ENCODE measurements at regions not wholly inside any gene's neighbourhood (a gene's known extent, or its start where the extent isn't known, plus 50 kb on each side); places are given as distances from the start of the nearest gene placed in this dataset.

GRCh38 chr9:73996844-73997243, 500.3 kb upstream of the RORB start:
- Histone ChIP-seq H3K4me1 (ENCODE audit: control insufficient read depth in 2 of 2, insufficient read depth in 2 of 2, low read length in 2 of 2) (no peaks in the 10 kb centered on the region), H3K4me3 (ENCODE audit: control extremely low read depth in 1 of 5, extremely low read depth in 1 of 5, insufficient read depth in 1 of 5, low read depth in 2 of 5, low read length in 4 of 5) (no peak overlapping the region), H3K9me3 (ENCODE audit: control extremely low read depth in 1 of 3, control insufficient read depth in 2 of 3, insufficient read depth in 1 of 3, low read length in 2 of 3) (no peaks in the 10 kb centered on the region), H3K4me2 (replicated peaks; ENCODE audit: low read depth, low read length, poor library complexity, severe bottlenecking) (no peak overlapping the region), H2AFZ (ENCODE audit: insufficient read depth, low read depth, low read length, poor library complexity, severe bottlenecking) (no peak overlapping the region), H3K9ac (ENCODE audit: low read length) (no peak overlapping the region), H3K79me2 (ENCODE audit: control insufficient read depth, insufficient read depth, low read length) (no peaks in the 10 kb centered on the region), H3K27ac (ENCODE audit: low read length in 2 of 2) (no peak overlapping the region), H4K20me1 (ENCODE audit: control insufficient read depth, insufficient read depth, low read length, poor library complexity, severe bottlenecking) (no peaks in the 10 kb centered on the region), H3K27me3 (replicated peaks in 1 of 4; ENCODE audit: control extremely low read depth in 1 of 4, control insufficient read depth in 3 of 4, insufficient read depth in 4 of 4, low read length in 3 of 4) (no peaks in the 10 kb centered on the region), H3K36me3 (replicated peaks in 1 of 2; ENCODE audit: control extremely low read depth in 1 of 2, control insufficient read depth in 1 of 2, extremely low read depth in 1 of 2, insufficient read depth in 2 of 2, low read length in 1 of 2) (no peaks in the 10 kb centered on the region)
- no peak overlapping the region for H3K27ac Mint-ChIP-seq
- H3K4me3 Mint-ChIP-seq = no peak overlapping the region
- WGBS (ENCODE audit: insufficient coverage) = no CpG with 5 or more reads among the region's 1 CpG
- intact Hi-C loops (cut with micrococcal nuclease) = no loop called here
- TF ChIP-seq EZH2 (IDR thresholded peaks at IDR 0.05; ENCODE audit: borderline replicate concordance, insufficient read depth, low read depth, low read length, poor library complexity, severe bottlenecking) (no peak), CTCF (IDR thresholded peaks at IDR 0.05) (no peak)
- H3K4me1 Mint-ChIP-seq = no peaks in the 10 kb centered on the region
- CTCF ChIA-PET = no interaction called here
- H3K27me3 Mint-ChIP-seq = no peaks in the 10 kb centered on the region
- no peaks in the 10 kb centered on the region for H3K9me3 Mint-ChIP-seq (ENCODE audit: insufficient read depth)
- POLR2A ChIA-PET = no interaction called here
- DNase-seq = no peak
- ATAC-seq (ENCODE audit: low read depth) = no peak

GRCh38 chr9:74001382-74001781, 495.8 kb upstream of the RORB start:
- CTCF ChIA-PET = no interaction called here
- no peak overlapping the region for H3K4me3 ChIP-seq (ENCODE audit: control extremely low read depth in 1 of 5, extremely low read depth in 1 of 5, insufficient read depth in 1 of 5, low read depth in 2 of 5, low read length in 4 of 5)
- no peak overlapping the region for H3K4me2 ChIP-seq (replicated peaks; ENCODE audit: low read depth, low read length, poor library complexity, severe bottlenecking)
- H4K20me1 ChIP-seq (ENCODE audit: control insufficient read depth, insufficient read depth, low read length, poor library complexity, severe bottlenecking) = no peaks in the 10 kb centered on the region
- no peak overlapping the region for H3K27ac ChIP-seq (ENCODE audit: low read length in 2 of 2)
- intact Hi-C loops (cut with micrococcal nuclease) = no loop called here
- no peak for ATAC-seq (ENCODE audit: low read depth)
- no peak for TF ChIP-seq CTCF (IDR thresholded peaks at IDR 0.05)
- no peak for TF ChIP-seq EZH2 (IDR thresholded peaks at IDR 0.05; ENCODE audit: borderline replicate concordance, insufficient read depth, low read depth, low read length, poor library complexity, severe bottlenecking)
- no peak for DNase-seq
- Mint-ChIP-seq H3K27ac (no peak overlapping the region), H3K4me1 (no peaks in the 10 kb centered on the region), H3K27me3 (no peaks in the 10 kb centered on the region), H3K4me3 (no peak overlapping the region), H3K9me3 (ENCODE audit: insufficient read depth) (peaks cover 3% of the 10 kb centered on the region)
- no peak overlapping the region for H2AFZ ChIP-seq (ENCODE audit: insufficient read depth, low read depth, low read length, poor library complexity, severe bottlenecking)
- no peaks in the 10 kb centered on the region for H3K79me2 ChIP-seq (ENCODE audit: control insufficient read depth, insufficient read depth, low read length)
- H3K9me3 ChIP-seq (ENCODE audit: control extremely low read depth in 1 of 3, control insufficient read depth in 2 of 3, insufficient read depth in 1 of 3, low read length in 2 of 3) = no peaks in the 10 kb centered on the region
- WGBS (ENCODE audit: insufficient coverage) = no CpG with 5 or more reads among the region's 2 CpGs
- POLR2A ChIA-PET = no interaction called here
- no peaks in the 10 kb centered on the region for H3K4me1 ChIP-seq (ENCODE audit: control insufficient read depth in 2 of 2, insufficient read depth in 2 of 2, low read length in 2 of 2)
- no peaks in the 10 kb centered on the region for H3K36me3 ChIP-seq (replicated peaks in 1 of 2; ENCODE audit: control extremely low read depth in 1 of 2, control insufficient read depth in 1 of 2, extremely low read depth in 1 of 2, insufficient read depth in 2 of 2, low read length in 1 of 2)
- H3K9ac ChIP-seq (ENCODE audit: low read length) = no peak overlapping the region
- no peaks in the 10 kb centered on the region for H3K27me3 ChIP-seq (replicated peaks in 1 of 4; ENCODE audit: control extremely low read depth in 1 of 4, control insufficient read depth in 3 of 4, insufficient read depth in 4 of 4, low read length in 3 of 4)
